ENCODE measurements at regions not wholly inside any gene's neighbourhood (a gene's known extent, or its start where the extent isn't known, plus 50 kb on each side); places are given as distances from the start of the nearest gene placed in this dataset.

GRCh38 chrX:21056622-21057021 is 317.6 kb upstream of the CNKSR2 start:
- no peak overlapping the region for H3K4me3 ChIP-seq
- no peaks in the 10 kb centered on the region for H3K9me3 ChIP-seq (replicated peaks)
- H3K4me1 ChIP-seq (replicated peaks) = no peaks in the 10 kb centered on the region
- no peak for DNase-seq (ENCODE audit: low read depth in 1 of 2, low spot score in 2 of 2)
- H3K27me3 ChIP-seq (replicated peaks) = no peaks in the 10 kb centered on the region
- no peak overlapping the region for H3K27ac ChIP-seq
- H3K36me3 ChIP-seq = no peaks in the 10 kb centered on the region

GRCh38 chrX:21047034-21047455 is 327.2 kb upstream of the CNKSR2 start:
- DNase-seq (ENCODE audit: low read depth in 1 of 2, low spot score in 2 of 2) = no peak

GRCh38 chrX:21014326-21014725 is 359.9 kb upstream of the CNKSR2 start:
- no peak for DNase-seq (ENCODE audit: low read depth in 1 of 2, low spot score in 2 of 2)
- Histone ChIP-seq H3K4me1 (replicated peaks) (no peaks in the 10 kb centered on the region), H3K9me3 (replicated peaks) (no peaks in the 10 kb centered on the region)

More at GRCh38 chrX:21047034-21047455, 327.2 kb upstream of the CNKSR2 start:
- Histone ChIP-seq H3K27me3 (replicated peaks) (no peaks in the 10 kb centered on the region), H3K27ac (no peak overlapping the region), H3K4me1 (replicated peaks) (no peaks in the 10 kb centered on the region), H3K4me3 (no peak overlapping the region), H3K9me3 (replicated peaks) (no peaks in the 10 kb centered on the region), H3K36me3 (no peaks in the 10 kb centered on the region)

GRCh38 chrX:21004835-21005234 is 369.4 kb upstream of the CNKSR2 start:
- DNase-seq (ENCODE audit: low read depth in 1 of 2, low spot score in 2 of 2) = no peak
- H3K4me1 ChIP-seq (replicated peaks) = no peaks in the 10 kb centered on the region
- no peaks in the 10 kb centered on the region for H3K9me3 ChIP-seq (replicated peaks)
- no peak overlapping the region for H3K4me3 ChIP-seq
- no peak overlapping the region for H3K27ac ChIP-seq
- H3K27me3 ChIP-seq (replicated peaks) = no peaks in the 10 kb centered on the region
- no peaks in the 10 kb centered on the region for H3K36me3 ChIP-seq

More at GRCh38 chrX:21014326-21014725, 359.9 kb upstream of the CNKSR2 start:
- no peaks in the 10 kb centered on the region for H3K27me3 ChIP-seq (replicated peaks)
- no peaks in the 10 kb centered on the region for H3K36me3 ChIP-seq
- H3K27ac ChIP-seq = no peak overlapping the region
- no peak overlapping the region for H3K4me3 ChIP-seq

- Histone ChIP-seq H3K27me3 (replicated peaks) (no peaks in the 10 kb centered on the region), H3K36me3 (no peaks in the 10 kb centered on the region), H3K4me1 (replicated peaks) (no peaks in the 10 kb centered on the region), H3K4me3 (no peak overlapping the region), H3K9me3 (replicated peaks) (no peaks in the 10 kb centered on the region), H3K27ac (no peak overlapping the region)
- no peak for DNase-seq (ENCODE audit: low read depth in 1 of 2, low spot score in 2 of 2)
These were observed 378.4 kb upstream of the CNKSR2 start for GRCh38 chrX:20995829-20996228.

GRCh38 chrX:20989361-20989760 is 384.9 kb upstream of the CNKSR2 start:
- no peak overlapping the region for H3K27ac ChIP-seq
- no peaks in the 10 kb centered on the region for H3K36me3 ChIP-seq
- DNase-seq (ENCODE audit: low read depth in 1 of 2, low spot score in 2 of 2) = no peak
- no peaks in the 10 kb centered on the region for H3K27me3 ChIP-seq (replicated peaks)
- H3K4me3 ChIP-seq = no peak overlapping the region
- H3K4me1 ChIP-seq (replicated peaks) = no peaks in the 10 kb centered on the region
- no peaks in the 10 kb centered on the region for H3K9me3 ChIP-seq (replicated peaks)

- Histone ChIP-seq H3K27me3 (replicated peaks) (no peaks in the 10 kb centered on the region), H3K4me3 (no peak overlapping the region)
These were observed 385.4 kb upstream of the CNKSR2 start for GRCh38 chrX:20988804-20989203.

GRCh38 chrX:20988118-20988517 is 386.1 kb upstream of the CNKSR2 start:
- Histone ChIP-seq H3K27me3 (replicated peaks) (no peaks in the 10 kb centered on the region), H3K27ac (no peak overlapping the region), H3K36me3 (no peaks in the 10 kb centered on the region), H3K9me3 (replicated peaks) (no peaks in the 10 kb centered on the region), H3K4me1 (replicated peaks) (no peaks in the 10 kb centered on the region), H3K4me3 (no peak overlapping the region)
- no peak for DNase-seq (ENCODE audit: low read depth in 1 of 2, low spot score in 2 of 2)

More at GRCh38 chrX:20988804-20989203, 385.4 kb upstream of the CNKSR2 start:
- no peaks in the 10 kb centered on the region for H3K4me1 ChIP-seq (replicated peaks)
- H3K27ac ChIP-seq = no peak overlapping the region
- H3K36me3 ChIP-seq = no peaks in the 10 kb centered on the region
- no peaks in the 10 kb centered on the region for H3K9me3 ChIP-seq (replicated peaks)
- DNase-seq (ENCODE audit: low read depth in 1 of 2, low spot score in 2 of 2) = no peak

GRCh38 chrX:20980426-20980825 is 393.8 kb upstream of the CNKSR2 start:
- Histone ChIP-seq H3K27me3 (replicated peaks) (no peaks in the 10 kb centered on the region), H3K9me3 (replicated peaks) (no peaks in the 10 kb centered on the region), H3K27ac (no peak overlapping the region), H3K4me3 (no peak overlapping the region), H3K4me1 (replicated peaks) (no peaks in the 10 kb centered on the region), H3K36me3 (no peaks in the 10 kb centered on the region)
- DNase-seq (ENCODE audit: low read depth in 1 of 2, low spot score in 2 of 2) = no peak

GRCh38 chrX:20974326-20974725 is 399.9 kb upstream of the CNKSR2 start:
- H3K4me1 ChIP-seq (replicated peaks) = no peaks in the 10 kb centered on the region
- H3K27ac ChIP-seq = no peak overlapping the region
- no peaks in the 10 kb centered on the region for H3K27me3 ChIP-seq (replicated peaks)
- DNase-seq (ENCODE audit: low read depth in 1 of 2, low spot score in 2 of 2) = no peak
- H3K9me3 ChIP-seq (replicated peaks) = no peaks in the 10 kb centered on the region
- no peaks in the 10 kb centered on the region for H3K36me3 ChIP-seq
- H3K4me3 ChIP-seq = no peak overlapping the region

GRCh38 chrX:20973038-20973437 is 401.2 kb upstream of the CNKSR2 start:
- H3K36me3 ChIP-seq = no peaks in the 10 kb centered on the region
- DNase-seq (ENCODE audit: low read depth in 1 of 2, low spot score in 2 of 2) = no peak

GRCh38 chrX:20971250-20971649 is 403.0 kb upstream of the CNKSR2 start:
- no peak for DNase-seq (ENCODE audit: low read depth in 1 of 2, low spot score in 2 of 2)
- H3K4me3 ChIP-seq = no peak overlapping the region
- H3K9me3 ChIP-seq (replicated peaks) = no peaks in the 10 kb centered on the region
- no peaks in the 10 kb centered on the region for H3K4me1 ChIP-seq (replicated peaks)
- H3K36me3 ChIP-seq = no peaks in the 10 kb centered on the region
- H3K27me3 ChIP-seq (replicated peaks) = no peaks in the 10 kb centered on the region
- H3K27ac ChIP-seq = no peak overlapping the region

More at GRCh38 chrX:20973038-20973437, 401.2 kb upstream of the CNKSR2 start:
- no peak overlapping the region for H3K27ac ChIP-seq
- H3K9me3 ChIP-seq (replicated peaks) = no peaks in the 10 kb centered on the region
- H3K4me3 ChIP-seq = no peak overlapping the region
- H3K27me3 ChIP-seq (replicated peaks) = no peaks in the 10 kb centered on the region
- no peaks in the 10 kb centered on the region for H3K4me1 ChIP-seq (replicated peaks)

- H3K4me3 ChIP-seq = no peak overlapping the region
- no peaks in the 10 kb centered on the region for H3K36me3 ChIP-seq
- DNase-seq (ENCODE audit: low read depth in 1 of 2, low spot score in 2 of 2) = no peak
These were observed 404.7 kb upstream of the CNKSR2 start for GRCh38 chrX:20969565-20969964.

GRCh38 chrX:20968996-20969395 is 405.2 kb upstream of the CNKSR2 start:
- H3K4me1 ChIP-seq (replicated peaks) = no peaks in the 10 kb centered on the region
- DNase-seq (ENCODE audit: low read depth in 1 of 2, low spot score in 2 of 2) = peak in 1 of 2 experiments; percentile 1
- H3K9me3 ChIP-seq (replicated peaks) = no peaks in the 10 kb centered on the region
- no peaks in the 10 kb centered on the region for H3K36me3 ChIP-seq
- no peaks in the 10 kb centered on the region for H3K27me3 ChIP-seq (replicated peaks)
- no peak overlapping the region for H3K27ac ChIP-seq
- no peak overlapping the region for H3K4me3 ChIP-seq

More at GRCh38 chrX:20969565-20969964, 404.7 kb upstream of the CNKSR2 start:
- H3K4me1 ChIP-seq (replicated peaks) = no peaks in the 10 kb centered on the region
- no peaks in the 10 kb centered on the region for H3K27me3 ChIP-seq (replicated peaks)
- no peak overlapping the region for H3K27ac ChIP-seq
- no peaks in the 10 kb centered on the region for H3K9me3 ChIP-seq (replicated peaks)

- Histone ChIP-seq H3K27ac (no peak overlapping the region), H3K9me3 (replicated peaks) (no peaks in the 10 kb centered on the region), H3K36me3 (no peaks in the 10 kb centered on the region), H3K4me1 (replicated peaks) (no peaks in the 10 kb centered on the region), H3K27me3 (replicated peaks) (no peaks in the 10 kb centered on the region), H3K4me3 (no peak overlapping the region)
- no peak for DNase-seq (ENCODE audit: low read depth in 1 of 2, low spot score in 2 of 2)
These were observed 406.5 kb upstream of the CNKSR2 start for GRCh38 chrX:20967725-20968124.

Measured in SJSA1 (cell line).